Panc1 (cell line): ENCODE measurements at regions not wholly inside any gene's neighbourhood (a gene's known extent, or its start where the extent isn't known, plus 50 kb on each side); places are given as distances from the start of the nearest gene placed in this dataset.

ENCODE experiments used
- ATAC-seq: fragments of 200-7000 bp; cut with Tn5 transposase; 2 replicates; pipeline ENCODE4 v1.9.1; 2020; ENCODE audit warnings: mild to moderate bottlenecking, moderate library complexity
- BruUV-seq: library from RNA; stranded (reverse); fragments of 400-500 nt; replicated peaks from 2 replicates; lab custom pipeline; 2021; lab: Mats Ljungman, UMichigan
- CTCF ChIA-PET: fragments of 300-600 bp; sonication (Branson Sonifier 250); formaldehyde crosslinking; loops from one replicate; lab custom pipeline; 2022; ENCODE audit warnings: antibody characterized with exemption; lab: Charles Lee
- POLR2A ChIA-PET: fragments of 300-600 bp; sonication (Branson Sonifier 250); formaldehyde crosslinking; loops from one replicate; lab custom pipeline; 2022; ENCODE audit warnings: antibody characterized with exemption; lab: Charles Lee
- DNase-seq: peaks from one replicate; pipeline ENCODE4 v3.0.0-alpha.2; 2010; ENCODE audit warnings: low read depth, low spot score
- H3K27ac ChIP-seq: 2 replicates; pipeline ENCODE4 v1.5.1; 2011; ENCODE audit warnings: mild to moderate bottlenecking, low read length, inconsistent platforms
- H3K27me3 ChIP-seq: fragments of 200-500 bp; sonication (Bioruptor generic); 2 replicates; pipeline ENCODE4 v1.6.0; 2014; ENCODE audit warnings: low read length, inconsistent platforms; ENCODE audit not compliant: control insufficient read depth, insufficient read depth
- H3K36me3 ChIP-seq: fragments of 200-500 bp; sonication (Bioruptor generic); 2 replicates; pipeline ENCODE4 v1.5.1; 2014; ENCODE audit warnings: inconsistent platforms, mild to moderate bottlenecking, low read length, moderate library complexity; ENCODE audit not compliant: control insufficient read depth, insufficient read depth
- H3K4me1 ChIP-seq: 2 replicates; pipeline ENCODE4 v1.5.1; 2011; ENCODE audit warnings: inconsistent platforms, mild to moderate bottlenecking, low read length, moderate library complexity; ENCODE audit not compliant: control insufficient read depth, insufficient read depth
- H3K4me3 ChIP-seq, 2 experiments: 2 replicates each; pipeline ENCODE4 v1.5.1; 2011 to 2012; ENCODE audit warnings: low read depth in 2 of 2, low read length in 2 of 2, mild to moderate bottlenecking in 2 of 2, inconsistent platforms in 1 of 2, moderate library complexity in 1 of 2
- H3K9me3 ChIP-seq: fragments of 200-500 bp; sonication (Bioruptor generic); 2 replicates; pipeline ENCODE4 v1.5.1; 2014; ENCODE audit warnings: low read depth, mild to moderate bottlenecking, inconsistent platforms, low read length, moderate library complexity; ENCODE audit not compliant: control insufficient read depth, insufficient read depth
- POLR2AphosphoS5 ChIP-seq: IDR thresholded peaks from 2 replicates; pipeline ENCODE4 v1.6.1; 2012; ENCODE audit warnings: mild to moderate bottlenecking, low read depth, low read length, moderate library complexity
- SIN3A ChIP-seq: IDR thresholded peaks from 2 replicates; pipeline ENCODE4 v1.6.1; 2012; ENCODE audit warnings: low read depth, mild to moderate bottlenecking, low read length, moderate library complexity, borderline replicate concordance; ENCODE audit not compliant: insufficient read depth
- TCF7L2 ChIP-seq: IDR thresholded peaks from 2 replicates; pipeline ENCODE4 v1.6.1; 2011; ENCODE audit warnings: mild to moderate bottlenecking, low read depth, low read length, inconsistent platforms
- in situ Hi-C: cut with HindIII; loops from 2 replicates; pipeline ENCODE4 v1.10.0; 2016; ENCODE audit warnings: low sequenced_read_pairs, low pct_unique_long_range_greater_than_20kb
- intact Hi-C: fragments of 100-400 bp; cut with micrococcal nuclease; formaldehyde crosslinking; loops from one replicate; pipeline ENCODE4 v1.10.0; 2022; ENCODE audit not compliant: unreplicated experiment
- TF ChIP-seq, protein P1 (sequence below): fragments of 450-650 bp; IDR thresholded peaks from 2 replicates; pipeline ENCODE4 v1.5.1; 2017; ENCODE audit warnings: mild to moderate bottlenecking
- TF ChIP-seq, protein P2 (sequence below), 2 experiments: IDR thresholded peaks; 2 replicates each; pipeline ENCODE4 v1.6.1; 2011 to 2012; ENCODE audit warnings: low read depth in 2 of 2, control low read depth in 1 of 2, low read length in 1 of 2, mild to moderate bottlenecking in 1 of 2, moderate library complexity in 1 of 2; ENCODE audit not compliant: insufficient read depth in 1 of 2

DNA sequence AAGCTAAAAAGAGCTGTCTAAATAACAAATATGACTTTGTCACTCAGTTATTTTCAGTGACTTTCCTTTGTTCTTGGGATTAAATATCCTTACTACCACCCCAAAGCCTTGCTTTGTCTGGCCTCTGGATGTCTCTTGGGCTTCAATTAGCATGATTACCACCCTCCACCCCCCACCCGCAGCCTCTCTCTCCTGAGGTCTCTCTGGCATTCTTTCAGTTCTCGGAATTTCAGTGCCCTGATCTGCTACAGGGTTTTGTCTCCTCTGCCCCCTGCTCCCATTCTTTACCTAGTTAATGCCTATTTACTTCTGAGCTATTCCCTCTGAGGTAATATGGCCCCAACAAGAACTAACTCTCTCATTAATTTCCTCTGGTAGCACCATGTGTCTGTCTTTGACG is 376.4 kb downstream of the DEPDC1B start:
- CTCF ChIA-PET, result no interaction called here
- no peak overlapping the region for H3K27ac ChIP-seq
- intact Hi-C loops (no loop called here), in situ Hi-C loops (no loop called here)
- H3K4me1 ChIP-seq, result no peaks in the 10 kb centered on the region
- ATAC-seq, result no peak
- H3K9me3 ChIP-seq, result no peaks in the 10 kb centered on the region
- H3K27me3 ChIP-seq, result no peaks in the 10 kb centered on the region
- no peaks in the 10 kb centered on the region for H3K36me3 ChIP-seq
- POLR2A ChIA-PET, result no interaction called here
- DNase-seq, result no peak
- TF ChIP-seq POLR2AphosphoS5, result no peak
- TF ChIP-seq, protein P1, sequence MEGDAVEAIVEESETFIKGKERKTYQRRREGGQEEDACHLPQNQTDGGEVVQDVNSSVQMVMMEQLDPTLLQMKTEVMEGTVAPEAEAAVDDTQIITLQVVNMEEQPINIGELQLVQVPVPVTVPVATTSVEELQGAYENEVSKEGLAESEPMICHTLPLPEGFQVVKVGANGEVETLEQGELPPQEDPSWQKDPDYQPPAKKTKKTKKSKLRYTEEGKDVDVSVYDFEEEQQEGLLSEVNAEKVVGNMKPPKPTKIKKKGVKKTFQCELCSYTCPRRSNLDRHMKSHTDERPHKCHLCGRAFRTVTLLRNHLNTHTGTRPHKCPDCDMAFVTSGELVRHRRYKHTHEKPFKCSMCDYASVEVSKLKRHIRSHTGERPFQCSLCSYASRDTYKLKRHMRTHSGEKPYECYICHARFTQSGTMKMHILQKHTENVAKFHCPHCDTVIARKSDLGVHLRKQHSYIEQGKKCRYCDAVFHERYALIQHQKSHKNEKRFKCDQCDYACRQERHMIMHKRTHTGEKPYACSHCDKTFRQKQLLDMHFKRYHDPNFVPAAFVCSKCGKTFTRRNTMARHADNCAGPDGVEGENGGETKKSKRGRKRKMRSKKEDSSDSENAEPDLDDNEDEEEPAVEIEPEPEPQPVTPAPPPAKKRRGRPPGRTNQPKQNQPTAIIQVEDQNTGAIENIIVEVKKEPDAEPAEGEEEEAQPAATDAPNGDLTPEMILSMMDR, result no peak
- no peak for TF ChIP-seq SIN3A
- TF ChIP-seq, protein P2, sequence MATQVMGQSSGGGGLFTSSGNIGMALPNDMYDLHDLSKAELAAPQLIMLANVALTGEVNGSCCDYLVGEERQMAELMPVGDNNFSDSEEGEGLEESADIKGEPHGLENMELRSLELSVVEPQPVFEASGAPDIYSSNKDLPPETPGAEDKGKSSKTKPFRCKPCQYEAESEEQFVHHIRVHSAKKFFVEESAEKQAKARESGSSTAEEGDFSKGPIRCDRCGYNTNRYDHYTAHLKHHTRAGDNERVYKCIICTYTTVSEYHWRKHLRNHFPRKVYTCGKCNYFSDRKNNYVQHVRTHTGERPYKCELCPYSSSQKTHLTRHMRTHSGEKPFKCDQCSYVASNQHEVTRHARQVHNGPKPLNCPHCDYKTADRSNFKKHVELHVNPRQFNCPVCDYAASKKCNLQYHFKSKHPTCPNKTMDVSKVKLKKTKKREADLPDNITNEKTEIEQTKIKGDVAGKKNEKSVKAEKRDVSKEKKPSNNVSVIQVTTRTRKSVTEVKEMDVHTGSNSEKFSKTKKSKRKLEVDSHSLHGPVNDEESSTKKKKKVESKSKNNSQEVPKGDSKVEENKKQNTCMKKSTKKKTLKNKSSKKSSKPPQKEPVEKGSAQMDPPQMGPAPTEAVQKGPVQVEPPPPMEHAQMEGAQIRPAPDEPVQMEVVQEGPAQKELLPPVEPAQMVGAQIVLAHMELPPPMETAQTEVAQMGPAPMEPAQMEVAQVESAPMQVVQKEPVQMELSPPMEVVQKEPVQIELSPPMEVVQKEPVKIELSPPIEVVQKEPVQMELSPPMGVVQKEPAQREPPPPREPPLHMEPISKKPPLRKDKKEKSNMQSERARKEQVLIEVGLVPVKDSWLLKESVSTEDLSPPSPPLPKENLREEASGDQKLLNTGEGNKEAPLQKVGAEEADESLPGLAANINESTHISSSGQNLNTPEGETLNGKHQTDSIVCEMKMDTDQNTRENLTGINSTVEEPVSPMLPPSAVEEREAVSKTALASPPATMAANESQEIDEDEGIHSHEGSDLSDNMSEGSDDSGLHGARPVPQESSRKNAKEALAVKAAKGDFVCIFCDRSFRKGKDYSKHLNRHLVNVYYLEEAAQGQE (IDR thresholded peaks at IDR 0.05; ENCODE audit: insufficient read depth in 1 of 2, low read depth in 2 of 2, low read length in 1 of 2), result no peak
- no peak for TF ChIP-seq TCF7L2
- BruUV-seq, result no TSS peak
- H3K4me3 ChIP-seq, result no peak overlapping the region

DNA sequence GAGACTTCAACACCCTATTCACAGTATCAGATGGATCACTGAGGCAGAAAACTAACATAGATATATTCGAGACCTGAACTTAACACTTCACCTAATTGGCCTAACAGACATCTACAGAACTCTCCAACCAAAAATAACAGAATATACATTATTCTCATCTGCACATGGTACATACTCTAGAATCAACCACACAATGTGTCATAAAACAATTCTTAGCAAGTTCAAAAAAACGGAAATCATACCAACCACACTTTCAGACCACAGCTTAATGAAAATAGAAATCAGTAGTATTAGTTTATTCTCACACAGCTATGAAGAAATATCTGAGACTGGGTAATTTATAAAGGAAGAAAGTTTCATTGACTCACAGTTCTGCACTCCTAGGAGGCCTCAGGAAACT is 387.9 kb downstream of the DEPDC1B start:
- ATAC-seq (no peak), DNase-seq (no peak)
- no peak overlapping the region for H3K27ac ChIP-seq
- no peaks in the 10 kb centered on the region for H3K9me3 ChIP-seq
- no peak overlapping the region for H3K4me3 ChIP-seq
- in situ Hi-C loops, result no loop called here
- ChIA-PET POLR2A (no interaction called here), CTCF (no interaction called here)
- intact Hi-C loops, result no loop called here
- H3K36me3 ChIP-seq, result no peaks in the 10 kb centered on the region
- no peaks in the 10 kb centered on the region for H3K27me3 ChIP-seq
- no peaks in the 10 kb centered on the region for H3K4me1 ChIP-seq
- TF ChIP-seq, protein P1, result no peak
- TF ChIP-seq TCF7L2 (no peak), SIN3A (no peak), POLR2AphosphoS5 (no peak)
- TF ChIP-seq, protein P2 (IDR thresholded peaks at IDR 0.05; ENCODE audit: insufficient read depth in 1 of 2, low read depth in 2 of 2, low read length in 1 of 2), result no peak
- BruUV-seq, result no TSS peak
